Epithelial cell of prostate (primary cell): ENCODE measurements at regions not wholly inside any gene's neighbourhood (a gene's known extent, or its start where the extent isn't known, plus 50 kb on each side); places are given as distances from the start of the nearest gene placed in this dataset.

ENCODE experiments used
- DNase-seq: peaks from one replicate; pipeline ENCODE4 v3.0.0-alpha.2; 2011; ENCODE audit warnings: low read depth, low spot score
- H3K27ac ChIP-seq: fragments of 450-650 bp; 2 replicates; pipeline ENCODE4 v1.5.1; 2017; ENCODE audit warnings: mild to moderate bottlenecking

- H3K27ac ChIP-seq: peak overlapping the region; percentile 32
- no peak for DNase-seq
Measured at GRCh38 chr14:65184032-65184764, 81.9 kb upstream of the MAX start.

GRCh38 chr14:65185829-65186228, 83.5 kb upstream of the MAX start:
- DNase-seq: no peak
- H3K27ac ChIP-seq: no peak overlapping the region

- DNase-seq: no peak
- H3K27ac ChIP-seq: no peak overlapping the region
Measured at GRCh38 chr14:65186951-65187350, 84.6 kb upstream of the MAX start.

GRCh38 chr14:65187421-65188049, 85.2 kb upstream of the MAX start:
- no peak for DNase-seq
- H3K27ac ChIP-seq: no peak overlapping the region

GRCh38 chr14:65190312-65190711, 88.0 kb upstream of the MAX start:
- H3K27ac ChIP-seq: no peak overlapping the region
- no peak for DNase-seq

- DNase-seq: no peak
- H3K27ac ChIP-seq: no peak overlapping the region
Measured at GRCh38 chr14:65191716-65192115, 89.4 kb upstream of the MAX start.

- H3K27ac ChIP-seq: no peak overlapping the region
- DNase-seq: no peak
Measured at GRCh38 chr14:65192686-65193085, 90.4 kb upstream of the MAX start.

- H3K27ac ChIP-seq: no peak overlapping the region
Measured at GRCh38 chr14:65193916-65194590, 91.7 kb upstream of the MAX start.

GRCh38 chr14:65195042-65195719, 92.9 kb upstream of the MAX start:
- no peak overlapping the region for H3K27ac ChIP-seq
- no peak for DNase-seq

More at GRCh38 chr14:65193916-65194590, 91.7 kb upstream of the MAX start:
- no peak for DNase-seq

GRCh38 chr14:65198346-65198745, 96.0 kb upstream of the MAX start:
- no peak for DNase-seq
- H3K27ac ChIP-seq: no peak overlapping the region

- no peak for DNase-seq
- no peak overlapping the region for H3K27ac ChIP-seq
Measured at GRCh38 chr14:65200454-65200853, 98.1 kb upstream of the MAX start.

- H3K27ac ChIP-seq: no peak overlapping the region
- no peak for DNase-seq
Measured at GRCh38 chr14:65203574-65203973, 101.3 kb upstream of the MAX start.

GRCh38 chr14:65204056-65204455, 101.7 kb upstream of the MAX start:
- H3K27ac ChIP-seq: no peak overlapping the region
- no peak for DNase-seq

GRCh38 chr14:65206078-65206447, 103.7 kb upstream of the MAX start:
- DNase-seq: no peak
- H3K27ac ChIP-seq: no peak overlapping the region

GRCh38 chr14:65206448-65207096, 104.3 kb upstream of the MAX start:
- peak; percentile 40 for DNase-seq
- H3K27ac ChIP-seq: no peak overlapping the region

- H3K27ac ChIP-seq: no peak overlapping the region
- no peak for DNase-seq
Measured at GRCh38 chr14:65208548-65208947, 106.2 kb upstream of the MAX start.

GRCh38 chr14:65210118-65210821, 108.0 kb upstream of the MAX start:
- peak overlapping the region; percentile 77 for H3K27ac ChIP-seq
- no peak for DNase-seq

- peak overlapping the region; percentile 77 for H3K27ac ChIP-seq
- DNase-seq: no peak
Measured at GRCh38 chr14:65210822-65211182, 108.5 kb upstream of the MAX start.

GRCh38 chr14:65211341-65211987, 109.1 kb upstream of the MAX start:
- no peak for DNase-seq

More at GRCh38 chr14:65211341-65211987, 109.1 kb upstream of the MAX start:
- H3K27ac ChIP-seq: peak overlapping the region; percentile 77
